SK-N-MC (cell line): ENCODE measurements at regions not wholly inside any gene's neighbourhood (a gene's known extent, or its start where the extent isn't known, plus 50 kb on each side); places are given as distances from the start of the nearest gene placed in this dataset.

Source experiments
- DNase-seq: peaks from one replicate; pipeline ENCODE4 v3.0.0-alpha.2; 2011; ENCODE audit warnings: low read depth, low spot score
- H3K27ac ChIP-seq: fragments of 200-600 bp; sonication (generic); 2 replicates; pipeline ENCODE4 v1.5.1; 2016; ENCODE audit warnings: mixed run types
- H3K36me3 ChIP-seq: fragments of 200-600 bp; sonication (generic); 2 replicates; pipeline ENCODE4 v1.6.1; 2017; ENCODE audit warnings: antibody characterized with exemption, low read length, mixed read lengths; ENCODE audit not compliant: insufficient read depth
- H3K4me3 ChIP-seq: fragments of 200-600 bp; sonication (generic); 2 replicates; pipeline ENCODE4 v1.5.1; 2016
- H3K9ac ChIP-seq: fragments of 200-600 bp; sonication (generic); 2 replicates; pipeline ENCODE4 v1.8.0; 2017; ENCODE audit warnings: mixed run types, mixed read lengths; ENCODE audit not compliant: insufficient read length
- H3K9me3 ChIP-seq: fragments of 200-600 bp; sonication (generic); 2 replicates; pipeline ENCODE4 v1.6.1; 2017; ENCODE audit warnings: low read depth, mild to moderate bottlenecking, antibody characterized with exemption, low read length, moderate library complexity, mixed read lengths
- EZH2 ChIP-seq: fragments of 200-600 bp; sonication (generic); IDR thresholded peaks from one replicate; pipeline ENCODE4 v1.6.1; 2017; ENCODE audit warnings: antibody characterized with exemption
- FOXP2 ChIP-seq: optimal IDR thresholded peaks from 2 replicates; pipeline ENCODE3; 2011; ENCODE audit warnings: mild to moderate bottlenecking, moderate library complexity; ENCODE audit not compliant: insufficient read depth; ENCODE audit errors: extremely low read length, control extremely low read depth
- POLR2AphosphoS5 ChIP-seq: IDR thresholded peaks from 2 replicates; pipeline ENCODE4 v1.6.1; 2012; ENCODE audit warnings: mild to moderate bottlenecking, low read depth, low read length, borderline replicate concordance

DNA sequence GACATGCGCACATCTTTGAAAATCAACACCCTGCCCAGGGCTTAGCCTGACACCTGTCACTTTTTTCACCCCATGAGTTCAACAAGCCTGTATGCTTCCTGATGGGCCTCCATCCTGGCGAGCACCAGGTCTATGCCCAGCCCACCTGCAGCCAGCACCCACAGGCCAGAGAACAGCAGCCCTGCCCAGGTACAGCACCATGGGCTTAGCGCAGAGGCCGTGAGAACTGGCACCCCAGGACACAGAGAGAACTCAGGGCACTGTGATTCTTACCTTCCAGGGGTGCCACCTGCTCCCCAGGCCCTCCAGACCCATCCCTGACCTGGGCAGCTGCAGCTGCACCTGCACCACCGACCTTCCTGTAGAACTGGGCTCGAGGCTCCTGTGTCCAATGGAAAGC, 536.6 kb downstream of the TCERG1L start:
- no peak overlapping the region for H3K4me3 ChIP-seq
- H3K9ac ChIP-seq = no peak overlapping the region
- DNase-seq = no peak
- H3K27ac ChIP-seq = no peak overlapping the region
- no peaks in the 10 kb centered on the region for H3K36me3 ChIP-seq
- TF ChIP-seq POLR2AphosphoS5 (no peak), FOXP2 (no peak), EZH2 (no peak)
- H3K9me3 ChIP-seq = no peaks in the 10 kb centered on the region

DNA sequence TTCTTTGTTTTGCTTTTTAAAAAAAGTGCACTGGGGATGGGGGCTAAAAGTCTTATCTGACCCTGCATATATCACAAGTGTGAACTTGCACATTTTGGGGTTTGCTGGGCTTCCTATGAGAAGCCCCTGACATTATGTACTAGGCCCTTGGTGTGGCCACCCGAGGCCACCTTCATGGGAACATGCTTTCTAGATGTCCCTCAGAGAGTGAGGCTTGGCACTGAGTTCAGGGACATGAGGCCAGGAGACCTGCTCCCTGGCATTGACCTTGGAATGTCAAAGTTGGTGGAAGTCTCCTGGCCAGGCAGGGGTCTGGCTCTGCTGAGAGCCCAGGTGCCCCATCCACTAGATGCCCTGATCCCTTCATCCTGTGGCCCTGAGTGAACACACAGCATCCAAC, 536.2 kb downstream of the TCERG1L start:
- no peak overlapping the region for H3K4me3 ChIP-seq
- no peak for DNase-seq
- no peak overlapping the region for H3K9ac ChIP-seq
- H3K27ac ChIP-seq = no peak overlapping the region
- H3K36me3 ChIP-seq = no peaks in the 10 kb centered on the region
- TF ChIP-seq EZH2 (no peak), POLR2AphosphoS5 (no peak), FOXP2 (no peak)
- H3K9me3 ChIP-seq = no peaks in the 10 kb centered on the region

DNA sequence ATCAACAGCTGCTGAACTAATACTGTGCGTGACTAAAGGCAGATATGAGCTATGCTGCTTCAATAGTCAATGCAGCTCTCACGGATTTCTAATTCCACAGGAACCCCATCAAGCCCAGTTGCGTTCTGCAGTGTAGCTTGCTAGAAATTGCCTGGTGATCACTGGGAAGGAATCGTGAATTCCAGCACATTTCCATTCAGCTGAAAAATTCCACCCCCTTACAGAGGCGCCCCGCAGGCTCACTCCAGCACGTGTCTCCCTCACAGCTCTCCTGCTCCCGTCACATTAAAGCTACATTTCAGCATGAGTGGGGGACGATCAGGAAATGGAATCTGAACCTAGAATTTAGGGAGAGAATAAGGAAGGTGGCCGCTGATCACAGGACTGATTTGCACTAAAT, 534.8 kb downstream of the TCERG1L start:
- no peak overlapping the region for H3K9ac ChIP-seq
- H3K27ac ChIP-seq = no peak overlapping the region
- DNase-seq = no peak
- H3K36me3 ChIP-seq = no peaks in the 10 kb centered on the region
- H3K4me3 ChIP-seq = no peak overlapping the region
- no peaks in the 10 kb centered on the region for H3K9me3 ChIP-seq
- TF ChIP-seq POLR2AphosphoS5 = no peak
- TF ChIP-seq FOXP2 = no peak
- TF ChIP-seq EZH2 = no peak

DNA sequence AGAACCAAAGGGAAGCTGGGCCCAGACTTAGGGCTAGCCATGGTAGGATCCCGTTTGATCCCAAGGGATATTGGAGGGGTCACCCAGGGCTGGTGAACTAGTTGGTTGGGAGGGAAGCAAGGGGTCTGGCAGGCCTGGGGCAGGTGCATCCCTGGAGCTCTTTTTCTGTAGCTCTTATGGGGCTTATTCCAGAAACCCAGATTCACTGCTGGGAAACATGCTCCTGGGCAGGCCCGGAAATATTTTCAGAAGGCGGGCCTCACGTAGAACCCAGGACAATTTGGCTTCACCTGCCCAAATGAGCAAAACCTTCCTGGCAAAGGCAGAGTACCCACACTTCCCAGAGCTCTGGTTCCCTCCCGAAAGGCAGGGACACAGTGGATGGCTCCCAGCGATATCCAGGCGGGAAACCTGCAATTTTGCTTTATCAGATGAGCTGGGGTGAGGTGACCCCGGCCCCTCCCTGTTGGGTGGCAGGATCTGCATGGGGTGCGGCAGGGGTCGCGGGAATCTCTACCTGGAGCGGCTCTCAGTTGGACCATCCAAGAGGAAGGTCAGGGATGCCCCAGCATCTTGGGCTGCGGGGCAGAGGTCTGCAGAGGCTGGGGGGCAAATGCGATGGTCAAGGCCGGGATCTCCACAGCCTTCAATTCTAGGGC, 533.9 kb downstream of the TCERG1L start:
- TF ChIP-seq EZH2 = no peak
- no peak for TF ChIP-seq FOXP2
- TF ChIP-seq POLR2AphosphoS5 = no peak
- Histone ChIP-seq H3K9me3 (no peaks in the 10 kb centered on the region), H3K4me3 (no peak overlapping the region), H3K36me3 (no peaks in the 10 kb centered on the region), H3K9ac (no peak overlapping the region), H3K27ac (no peak overlapping the region)
- DNase-seq = no peak

DNA sequence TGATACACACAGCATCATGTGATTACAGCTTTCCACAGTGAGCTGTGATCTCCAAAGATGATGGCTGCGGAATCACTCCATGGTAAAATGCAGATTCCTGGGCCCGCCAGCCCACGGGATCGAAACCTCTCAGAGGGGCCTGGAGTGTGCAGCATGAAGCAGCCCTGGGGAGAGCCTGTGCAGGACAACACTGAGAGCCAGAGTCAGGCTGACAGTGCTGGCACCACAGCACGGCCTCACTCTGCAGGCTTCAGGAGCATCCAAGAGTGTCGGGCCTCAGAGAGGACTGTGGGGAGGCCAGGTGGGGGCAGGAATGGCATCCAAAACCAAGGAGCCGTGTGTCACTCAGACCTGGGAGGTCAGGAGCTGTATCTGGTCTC, 533.4 kb downstream of the TCERG1L start:
- H3K27ac ChIP-seq = no peak overlapping the region
- no peak overlapping the region for H3K9ac ChIP-seq
- H3K36me3 ChIP-seq = no peaks in the 10 kb centered on the region
- TF ChIP-seq FOXP2 (no peak), POLR2AphosphoS5 (no peak), EZH2 (no peak)
- DNase-seq = no peak
- no peak overlapping the region for H3K4me3 ChIP-seq
- H3K9me3 ChIP-seq = no peaks in the 10 kb centered on the region

DNA sequence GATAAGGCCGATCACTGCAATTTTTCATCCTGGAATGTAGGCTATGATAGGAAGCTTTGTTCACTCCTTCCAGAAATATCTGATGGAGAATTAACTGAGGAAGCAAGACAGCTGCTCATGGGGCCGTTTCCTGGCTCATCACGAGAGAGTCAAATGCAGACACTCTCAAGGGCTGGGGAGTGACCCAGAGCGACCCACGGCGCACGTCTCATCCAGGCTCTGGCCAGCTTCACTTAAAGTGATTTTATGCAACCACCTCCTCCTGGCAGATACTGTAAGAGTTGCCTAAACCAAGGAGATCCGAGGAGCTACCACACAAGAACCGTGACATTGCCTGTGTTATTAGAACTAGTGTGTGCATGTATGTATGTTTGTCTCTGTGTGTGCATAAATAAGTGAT, 530.8 kb downstream of the TCERG1L start:
- H3K9me3 ChIP-seq = no peaks in the 10 kb centered on the region
- H3K9ac ChIP-seq = no peak overlapping the region
- no peak for DNase-seq
- no peak overlapping the region for H3K27ac ChIP-seq
- TF ChIP-seq EZH2 (no peak), POLR2AphosphoS5 (no peak), FOXP2 (no peak)
- no peak overlapping the region for H3K4me3 ChIP-seq
- H3K36me3 ChIP-seq = no peaks in the 10 kb centered on the region

DNA sequence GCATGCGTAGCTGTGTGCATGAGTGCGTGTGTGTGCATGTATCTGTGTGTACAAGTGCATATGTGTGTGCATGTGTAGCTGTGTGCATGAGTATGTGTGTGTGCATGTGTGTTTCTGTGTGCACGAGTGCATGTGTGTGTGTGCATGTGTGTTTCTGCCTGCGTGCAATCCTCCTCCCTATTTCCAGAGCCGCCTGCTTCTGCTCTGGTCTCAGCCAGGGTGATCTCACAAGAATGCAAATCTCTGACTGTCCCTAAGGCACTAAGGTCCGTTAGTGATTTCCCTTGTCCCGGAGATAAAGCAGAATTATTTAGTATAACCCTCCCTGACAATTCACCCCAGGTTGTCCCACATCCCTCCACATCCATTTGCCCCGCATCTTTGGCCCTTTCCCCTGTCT, 530.3 kb downstream of the TCERG1L start:
- H3K36me3 ChIP-seq = no peaks in the 10 kb centered on the region
- H3K4me3 ChIP-seq = no peak overlapping the region
- H3K9ac ChIP-seq = no peak overlapping the region
- DNase-seq = no peak
- no peak overlapping the region for H3K27ac ChIP-seq
- H3K9me3 ChIP-seq = no peaks in the 10 kb centered on the region
- no peak for TF ChIP-seq FOXP2
- no peak for TF ChIP-seq EZH2
- TF ChIP-seq POLR2AphosphoS5 = no peak

DNA sequence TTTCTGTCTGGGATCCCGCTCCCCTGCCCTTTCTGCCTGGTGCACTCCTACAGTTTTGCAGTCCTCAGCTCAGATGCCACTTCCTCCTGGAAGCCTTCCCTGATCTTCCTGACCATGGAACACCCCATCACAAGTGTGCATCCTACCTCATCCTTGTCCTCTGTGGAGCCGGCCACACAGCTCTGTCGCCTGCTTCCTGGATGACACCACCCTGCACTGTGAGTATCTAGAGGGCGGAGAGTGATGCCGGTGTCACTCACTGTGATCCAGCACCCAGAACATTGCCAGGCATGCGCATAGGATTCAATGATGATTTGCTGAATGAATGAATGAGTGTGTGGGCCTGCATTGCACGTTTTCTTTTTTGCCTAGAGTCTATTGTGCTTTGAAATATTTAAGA, 529.9 kb downstream of the TCERG1L start:
- H3K4me3 ChIP-seq = no peak overlapping the region
- H3K9ac ChIP-seq = no peak overlapping the region
- no peak for TF ChIP-seq FOXP2
- TF ChIP-seq POLR2AphosphoS5 = no peak
- no peak for TF ChIP-seq EZH2
- DNase-seq = no peak
- H3K36me3 ChIP-seq = no peaks in the 10 kb centered on the region
- no peaks in the 10 kb centered on the region for H3K9me3 ChIP-seq
- no peak overlapping the region for H3K27ac ChIP-seq

DNA sequence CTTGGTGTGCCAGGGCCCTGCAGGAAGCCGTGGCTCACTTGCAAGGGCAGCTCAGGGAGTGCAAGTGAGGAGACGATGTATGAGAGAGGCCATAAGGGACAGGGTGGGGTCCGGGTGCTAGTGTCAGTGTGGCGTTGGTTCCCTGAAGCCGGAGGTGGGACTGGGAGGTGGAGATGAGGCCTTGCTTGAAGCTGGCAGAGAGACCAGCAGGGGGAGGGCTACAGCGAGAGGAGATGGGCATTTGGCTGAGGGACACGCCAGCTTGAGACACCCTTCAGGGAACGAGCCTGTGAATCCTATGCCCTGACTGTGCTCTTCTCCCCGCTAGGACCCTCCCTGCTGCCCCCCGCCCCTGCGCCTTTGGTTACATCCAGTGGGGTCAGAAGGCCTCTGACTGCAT, 529.1 kb downstream of the TCERG1L start:
- Histone ChIP-seq H3K36me3 (no peaks in the 10 kb centered on the region), H3K9me3 (no peaks in the 10 kb centered on the region), H3K4me3 (no peak overlapping the region), H3K27ac (no peak overlapping the region), H3K9ac (no peak overlapping the region)
- TF ChIP-seq EZH2 = no peak
- TF ChIP-seq POLR2AphosphoS5 = no peak
- TF ChIP-seq FOXP2 = no peak
- DNase-seq = no peak
